M059J (cell line): ENCODE measurements at regions not wholly inside any gene's neighbourhood (a gene's known extent, or its start where the extent isn't known, plus 50 kb on each side); places are given as distances from the start of the nearest gene placed in this dataset.

Experiments used
- DNase-seq: peaks from one replicate; pipeline ENCODE4 v3.0.0-alpha.2; 2012; ENCODE audit warnings: low read depth

- peak; percentile 100 for DNase-seq
These were observed 92.1 kb upstream of the POU3F1 start for GRCh38 chr1:38138498-38139233.

- DNase-seq: no peak
These were observed 90.6 kb upstream of the POU3F1 start for GRCh38 chr1:38137164-38137563.

- no peak for DNase-seq
These were observed 89.2 kb upstream of the POU3F1 start for GRCh38 chr1:38135625-38136414.

- DNase-seq: no peak
These were observed 87.7 kb upstream of the POU3F1 start for GRCh38 chr1:38134294-38134755.

GRCh38 chr1:38133756-38134155, 87.2 kb upstream of the POU3F1 start:
- DNase-seq: no peak

- DNase-seq: no peak
These were observed 86.7 kb upstream of the POU3F1 start for GRCh38 chr1:38133304-38133703.

- no peak for DNase-seq
These were observed 86.1 kb upstream of the POU3F1 start for GRCh38 chr1:38132681-38133080.

GRCh38 chr1:38131024-38131585, 84.5 kb upstream of the POU3F1 start:
- no peak for DNase-seq

GRCh38 chr1:38129971-38130370, 83.4 kb upstream of the POU3F1 start:
- DNase-seq: peak; percentile 52

- no peak for DNase-seq
These were observed 82.9 kb upstream of the POU3F1 start for GRCh38 chr1:38129473-38129872.

- no peak for DNase-seq
These were observed 82.4 kb upstream of the POU3F1 start for GRCh38 chr1:38128926-38129453.

- no peak for DNase-seq
These were observed 81.9 kb upstream of the POU3F1 start for GRCh38 chr1:38128511-38128910.

GRCh38 chr1:38127428-38127827, 80.8 kb upstream of the POU3F1 start:
- DNase-seq: peak; percentile 61

GRCh38 chr1:38126970-38127369, 80.4 kb upstream of the POU3F1 start:
- no peak for DNase-seq

GRCh38 chr1:38125837-38126520, 79.4 kb upstream of the POU3F1 start:
- DNase-seq: no peak

- no peak for DNase-seq
These were observed 78.4 kb upstream of the POU3F1 start for GRCh38 chr1:38125016-38125415.

GRCh38 chr1:38123356-38124135, 77.0 kb upstream of the POU3F1 start:
- DNase-seq: peak; percentile 83

GRCh38 chr1:38121231-38121680, 74.7 kb upstream of the POU3F1 start:
- no peak for DNase-seq

- DNase-seq: no peak
These were observed 74.1 kb upstream of the POU3F1 start for GRCh38 chr1:38120552-38121230.

- DNase-seq: no peak
These were observed 72.4 kb upstream of the POU3F1 start for GRCh38 chr1:38118976-38119375.
